Esophagus muscularis mucosa (tissue), 4 donors: ENCODE measurements at regions not wholly inside any gene's neighbourhood (a gene's known extent, or its start where the extent isn't known, plus 50 kb on each side); places are given as distances from the start of the nearest gene placed in this dataset.

ENCODE experiments used
- DNase-seq: peaks from one replicate; pipeline ENCODE4 v3.0.0-alpha.2; 2017; ENCODE audit errors: extremely low spot score
- H3K27ac ChIP-seq, 4 donors: fragments of 200-600 bp; sonication (generic); replicated peaks in 1 of 4; 1 replicate in 3 of 4; 2 replicates in 1 of 4; pipeline ENCODE4 v1.5.1; 2016 to 2019; ENCODE audit warnings: mild to moderate bottlenecking in 1 of 4
- H3K27me3 ChIP-seq, 4 donors: fragments of 200-600 bp; sonication (generic); one replicate each; pipeline versions ENCODE4 v1.5.1 to v1.6.0; 2016 to 2019
- H3K36me3 ChIP-seq, 4 donors: fragments of 200-600 bp; sonication (generic); one replicate each; pipeline ENCODE4 v1.5.1; 2016 to 2019
- H3K4me1 ChIP-seq, 4 donors: fragments of 200-600 bp; sonication (generic); one replicate each; pipeline ENCODE4 v1.5.1; 2016 to 2019
- H3K4me3 ChIP-seq, 4 donors: fragments of 200-600 bp; sonication (generic); 1 replicate in 2 of 4; 2 replicates in 2 of 4; pipeline ENCODE4 v1.5.1; 2016 to 2019; ENCODE audit warnings: mild to moderate bottlenecking in 4 of 4, moderate library complexity in 1 of 4
- H3K9me3 ChIP-seq, 4 donors: fragments of 200-600 bp; sonication (generic); 1 replicate in 3 of 4; 2 replicates in 1 of 4; pipeline ENCODE4 v1.5.1; 2016 to 2019
- CTCF ChIP-seq, 3 experiments: fragments of 200-600 bp in 2 of 3; fragments of 450-650 bp in 1 of 3; sonication (generic) in 2 of 3; IDR thresholded peaks; one replicate each; pipeline ENCODE4 v1.5.1; 2017 to 2019; ENCODE audit warnings: antibody characterized with exemption in 3 of 3, mild to moderate bottlenecking in 2 of 3, moderate library complexity in 1 of 3
- EP300 ChIP-seq: sonication (generic); formaldehyde crosslinking; IDR thresholded peaks from one replicate; pipeline ENCODE4 v1.6.1; 2017; ENCODE audit warnings: antibody characterized with exemption
- POLR2A ChIP-seq: fragments of 450-650 bp; IDR thresholded peaks from one replicate; pipeline ENCODE4 v1.6.1; 2017; ENCODE audit warnings: antibody characterized with exemption, moderate library complexity, mild to moderate bottlenecking, low read depth
- POLR2AphosphoS5 ChIP-seq, 2 donors: sonication (generic); formaldehyde crosslinking; IDR thresholded peaks; one replicate each; pipeline ENCODE4 v1.6.1; 2017; ENCODE audit warnings: antibody characterized with exemption in 2 of 2
- WGBS: methylation state at CpG from one replicate; pipeline ENCODE4 v1.1.5; 2018; 5-methylcytosine and 5-hydroxymethylcytosine counted together
- intact Hi-C: fragments of 100-400 bp; cut with DNase I; formaldehyde crosslinking; loops from one replicate; pipeline ENCODE4 v1.15.1; 2023

- H3K36me3 ChIP-seq, result no peaks in the 10 kb centered on the region
- no peaks in the 10 kb centered on the region for H3K27me3 ChIP-seq
- H3K4me1 ChIP-seq, result peaks cover 0 to 21% (median 10%) of the 10 kb centered on the region in 4 donors
- 70% methylated on average over 2 of the region's 2 CpGs for WGBS
- no peaks in the 10 kb centered on the region for H3K9me3 ChIP-seq
- peak; percentile 24 for DNase-seq
- TF ChIP-seq CTCF (IDR thresholded peaks at IDR 0.05) (no peak), POLR2AphosphoS5 (IDR thresholded peaks at IDR 0.05) (no peak), POLR2A (no peak), EP300 (no peak)
- no peak overlapping the region for H3K27ac ChIP-seq
- no peak overlapping the region for H3K4me3 ChIP-seq
- intact Hi-C loops, result no loop called here
These were observed 260.7 kb downstream of the SYK start for GRCh38 chr9:91062281-91062680.

- no peak overlapping the region for H3K4me3 ChIP-seq
- DNase-seq, result peak; percentile 77
- H3K4me1 ChIP-seq, result peaks cover 0 to 21% (median 10%) of the 10 kb centered on the region in 4 donors
- intact Hi-C loops, result no loop called here
- H3K9me3 ChIP-seq, result no peaks in the 10 kb centered on the region
- whole genome bisulfite sequencing, result 86% methylated on average over 10 of the region's 11 CpGs
- H3K36me3 ChIP-seq, result no peaks in the 10 kb centered on the region
- H3K27ac ChIP-seq, result no peak overlapping the region
- no peak for TF ChIP-seq POLR2AphosphoS5 (IDR thresholded peaks at IDR 0.05)
- H3K27me3 ChIP-seq, result no peaks in the 10 kb centered on the region
These were observed 261.9 kb downstream of the SYK start for GRCh38 chr9:91063471-91063870.

GRCh38 chr9:91065231-91066041 lies 263.8 kb downstream of the SYK start:
- WGBS, result 94% methylated on average over 5 of the region's 5 CpGs
- Histone ChIP-seq H3K9me3 (peaks cover 0 to 6% (median 0%) of the 10 kb centered on the region in 4 donors), H3K4me1 (peaks cover 0 to 13% (median 4%) of the 10 kb centered on the region in 4 donors), H3K27me3 (no peaks in the 10 kb centered on the region), H3K27ac (no peak overlapping the region), H3K4me3 (no peak overlapping the region), H3K36me3 (no peaks in the 10 kb centered on the region)
- DNase-seq, result peak; percentile 81
- TF ChIP-seq POLR2A (no peak), POLR2AphosphoS5 (IDR thresholded peaks at IDR 0.05) (no peak), EP300 (no peak), CTCF (IDR thresholded peaks at IDR 0.05) (no peak)
- intact Hi-C loops, result no loop called here

- no peaks in the 10 kb centered on the region for H3K36me3 ChIP-seq
- WGBS, result 86% methylated on average over 7 of the region's 7 CpGs
- H3K27ac ChIP-seq, result no peak overlapping the region
- peaks cover 0 to 6% (median 0%) of the 10 kb centered on the region in 4 donors for H3K9me3 ChIP-seq
- no peak for TF ChIP-seq CTCF (IDR thresholded peaks at IDR 0.05)
- H3K27me3 ChIP-seq, result no peaks in the 10 kb centered on the region
- peaks cover 0 to 8% (median 2%) of the 10 kb centered on the region in 4 donors for H3K4me1 ChIP-seq
- intact Hi-C loops, result no loop called here
- DNase-seq, result peak; percentile 77
- no peak overlapping the region for H3K4me3 ChIP-seq
These were observed 264.4 kb downstream of the SYK start for GRCh38 chr9:91066042-91066415.

GRCh38 chr9:91066856-91067255 lies 265.2 kb downstream of the SYK start:
- peaks cover 0 to 6% (median 2%) of the 10 kb centered on the region in 4 donors for H3K4me1 ChIP-seq
- TF ChIP-seq EP300 (no peak), POLR2A (no peak), POLR2AphosphoS5 (IDR thresholded peaks at IDR 0.05) (no peak), CTCF (IDR thresholded peaks at IDR 0.05) (no peak)
- peak; percentile 85 for DNase-seq

More at GRCh38 chr9:91066856-91067255, 265.2 kb downstream of the SYK start:
- intact Hi-C loops, result no loop called here
- no peak overlapping the region for H3K4me3 ChIP-seq
- no peaks in the 10 kb centered on the region for H3K36me3 ChIP-seq
- H3K9me3 ChIP-seq, result peaks cover 0 to 6% (median 0%) of the 10 kb centered on the region in 4 donors
- H3K27me3 ChIP-seq, result no peaks in the 10 kb centered on the region
- WGBS, result 89% methylated on average over 4 of the region's 4 CpGs
- no peak overlapping the region for H3K27ac ChIP-seq
